ENCODE measurements at regions not wholly inside any gene's neighbourhood (a gene's known extent, or its start where the extent isn't known, plus 50 kb on each side); places are given as distances from the start of the nearest gene placed in this dataset.
"Not testable (repeated sequence)": the region's sequence is repeated elsewhere in the genome, so short reads cannot be mapped to it uniquely, and the experiment has no call there.

GRCh38 chr9:24776226-24776625 lies 230.5 kb upstream of the IZUMO3 start:
- DNase-seq (no peak), ATAC-seq (ENCODE audit: low read depth) (no peak)
- no peak overlapping the region for H3K27ac Mint-ChIP-seq
- H3K4me1 Mint-ChIP-seq: no peaks in the 10 kb centered on the region
- no peak for TF ChIP-seq CTCF (IDR thresholded peaks at IDR 0.05)
- intact Hi-C loops (cut with micrococcal nuclease): no loop called here
- H3K36me3 Mint-ChIP-seq (ENCODE audit: low read depth): no peaks in the 10 kb centered on the region
- CTCF ChIA-PET: no interaction called here
- POLR2A ChIA-PET: no interaction called here
- H3K27me3 Mint-ChIP-seq: no peaks in the 10 kb centered on the region
- no peak overlapping the region for H3K4me3 Mint-ChIP-seq
- H3K9me3 Mint-ChIP-seq: peaks cover 22% of the 10 kb centered on the region

DNA sequence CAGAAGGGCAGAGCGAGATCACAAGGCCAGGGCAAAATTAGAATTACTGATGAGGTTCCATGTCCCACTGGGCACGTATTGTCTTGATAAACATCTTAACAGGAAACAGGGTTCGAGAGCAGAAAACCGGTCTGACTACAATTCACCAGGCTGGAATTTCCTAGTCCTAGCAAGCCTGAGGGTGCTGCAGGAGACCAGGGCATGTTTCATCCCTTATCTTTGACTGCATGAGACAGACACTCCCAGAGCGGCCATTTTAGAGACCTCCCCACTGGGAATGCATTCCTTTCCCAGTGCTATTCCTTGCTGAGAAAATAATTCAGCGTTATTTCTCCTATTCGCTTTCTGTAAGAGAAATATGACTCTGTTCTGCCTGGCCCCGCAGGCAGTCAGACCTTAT lies 228.5 kb upstream of the IZUMO3 start:
- H3K36me3 Mint-ChIP-seq (ENCODE audit: low read depth); H3K27me3 Mint-ChIP-seq; DNase-seq; POLR2A ChIA-PET; H3K4me1 Mint-ChIP-seq; H3K27ac Mint-ChIP-seq; H3K4me3 Mint-ChIP-seq; CTCF ChIA-PET; ATAC-seq (ENCODE audit: low read depth); intact Hi-C loops (cut with micrococcal nuclease): not testable (repeated sequence)
- H3K9me3 Mint-ChIP-seq: peaks cover 23% of the 10 kb centered on the region

DNA sequence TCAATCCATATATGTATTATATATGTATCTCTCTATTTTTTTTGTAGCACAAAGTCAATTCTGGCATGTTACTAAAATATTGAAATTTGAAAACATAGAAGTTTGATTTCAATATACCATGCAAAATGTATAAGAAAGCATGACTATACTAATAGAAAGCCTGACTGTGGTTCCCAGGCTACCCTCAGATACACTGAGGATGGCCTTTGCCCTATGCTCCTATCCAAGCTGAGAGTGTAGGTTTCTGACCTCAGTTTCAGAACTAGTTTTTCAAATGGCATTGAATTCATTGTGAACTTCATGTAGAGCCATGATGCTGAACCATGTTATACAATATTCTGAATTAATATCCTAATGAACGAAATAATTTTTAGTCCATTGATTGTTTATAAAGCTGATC lies 220.4 kb upstream of the IZUMO3 start:
- ChIA-PET POLR2A (no interaction called here), CTCF (no interaction called here)

DNA sequence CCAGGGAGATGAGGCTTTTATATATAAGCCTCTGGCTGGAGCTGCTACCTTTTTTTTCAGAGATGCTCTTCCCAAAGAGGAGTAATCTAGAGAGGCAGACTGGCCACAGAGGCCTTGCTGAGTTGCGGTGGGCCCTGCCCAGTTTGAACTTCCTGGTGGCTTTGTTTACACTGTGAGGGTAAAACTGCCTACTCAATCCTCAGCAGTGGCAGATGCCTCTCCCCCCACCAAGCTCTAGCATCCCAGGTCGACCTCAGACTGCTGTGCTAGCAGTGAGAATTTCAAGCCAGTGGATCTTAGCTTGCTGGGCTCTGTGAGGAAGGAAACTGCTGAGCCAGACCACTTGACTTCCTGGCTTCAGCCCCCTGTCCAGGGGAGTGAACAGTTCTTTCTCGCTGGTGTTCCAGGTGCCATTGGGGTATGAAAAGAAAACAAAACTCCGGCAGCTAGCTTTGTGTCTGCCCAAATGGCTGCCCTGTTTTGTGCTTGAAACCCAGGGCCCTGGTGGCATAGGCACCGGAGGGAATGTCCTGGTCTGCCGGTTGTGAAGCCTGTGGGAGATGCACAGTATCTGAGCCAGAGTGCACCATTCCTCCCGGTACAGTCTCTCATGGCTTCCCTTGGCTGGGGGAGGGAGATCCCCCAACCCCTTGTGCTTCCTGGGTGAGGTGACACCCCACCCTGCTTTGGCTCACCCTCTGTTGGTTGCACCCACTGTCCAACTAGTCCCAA lies 219.5 kb upstream of the IZUMO3 start:
- Mint-ChIP-seq H3K4me3 (no peak overlapping the region), H3K9me3 (peaks cover 12% of the 10 kb centered on the region), H3K27me3 (no peaks in the 10 kb centered on the region), H3K4me1 (no peaks in the 10 kb centered on the region), H3K36me3 (ENCODE audit: low read depth) (no peaks in the 10 kb centered on the region), H3K27ac (no peak overlapping the region)
- DNase-seq: no peak
- intact Hi-C loops (cut with micrococcal nuclease): no loop called here
- TF ChIP-seq CTCF (IDR thresholded peaks at IDR 0.05): no peak
- no peak for ATAC-seq (ENCODE audit: low read depth)
- POLR2A ChIA-PET: no interaction called here
- CTCF ChIA-PET: no interaction called here

More for the DNA sequence above, 220.4 kb upstream of the IZUMO3 start:
- no peak for DNase-seq
- ATAC-seq (ENCODE audit: low read depth): no peak
- intact Hi-C loops (cut with micrococcal nuclease): no loop called here
- H3K4me3 Mint-ChIP-seq: no peak overlapping the region
- no peak overlapping the region for H3K27ac Mint-ChIP-seq
- H3K36me3 Mint-ChIP-seq (ENCODE audit: low read depth): no peaks in the 10 kb centered on the region
- no peaks in the 10 kb centered on the region for H3K27me3 Mint-ChIP-seq
- no peak for TF ChIP-seq CTCF (IDR thresholded peaks at IDR 0.05)
- no peaks in the 10 kb centered on the region for H3K4me1 Mint-ChIP-seq
- peaks cover 7% of the 10 kb centered on the region for H3K9me3 Mint-ChIP-seq

DNA sequence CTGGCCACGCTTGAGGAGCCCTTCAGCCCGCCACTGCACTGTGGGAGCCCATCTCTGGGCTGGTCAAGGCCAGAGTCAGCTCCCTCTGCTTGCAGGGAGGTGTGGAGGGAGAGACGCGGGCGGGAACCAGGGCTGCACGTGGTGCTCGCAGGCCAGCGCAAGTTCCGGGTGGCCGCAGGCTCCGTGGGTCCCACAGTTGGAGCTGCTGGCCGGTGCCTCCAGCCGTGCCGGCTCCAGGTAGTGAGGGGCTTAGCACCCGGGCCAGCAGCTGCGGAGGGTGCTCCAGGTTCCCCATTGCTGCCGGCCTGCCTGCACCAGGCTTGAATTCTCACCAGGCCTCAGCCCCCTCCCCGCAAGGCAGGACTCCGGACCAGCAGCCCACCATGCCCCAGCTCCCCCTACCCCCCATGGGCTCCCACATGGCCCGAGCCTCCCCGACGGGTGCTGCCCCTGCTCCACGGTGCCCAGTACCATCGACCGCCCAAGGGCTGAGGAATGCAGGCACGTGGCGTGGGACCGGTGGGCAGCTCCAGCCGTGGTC lies 192.8 kb upstream of the IZUMO3 start:
- Mint-ChIP-seq H3K27me3 (no peaks in the 10 kb centered on the region), H3K4me3 (no peak overlapping the region), H3K27ac (no peak overlapping the region), H3K36me3 (ENCODE audit: low read depth) (no peaks in the 10 kb centered on the region), H3K4me1 (no peaks in the 10 kb centered on the region), H3K9me3 (peaks cover 11% of the 10 kb centered on the region)
- ATAC-seq (ENCODE audit: low read depth) (no peak), DNase-seq (no peak)
- ChIA-PET CTCF (no interaction called here), POLR2A (no interaction called here)
- TF ChIP-seq CTCF (IDR thresholded peaks at IDR 0.05): no peak
- intact Hi-C loops (cut with micrococcal nuclease): no loop called here

DNA sequence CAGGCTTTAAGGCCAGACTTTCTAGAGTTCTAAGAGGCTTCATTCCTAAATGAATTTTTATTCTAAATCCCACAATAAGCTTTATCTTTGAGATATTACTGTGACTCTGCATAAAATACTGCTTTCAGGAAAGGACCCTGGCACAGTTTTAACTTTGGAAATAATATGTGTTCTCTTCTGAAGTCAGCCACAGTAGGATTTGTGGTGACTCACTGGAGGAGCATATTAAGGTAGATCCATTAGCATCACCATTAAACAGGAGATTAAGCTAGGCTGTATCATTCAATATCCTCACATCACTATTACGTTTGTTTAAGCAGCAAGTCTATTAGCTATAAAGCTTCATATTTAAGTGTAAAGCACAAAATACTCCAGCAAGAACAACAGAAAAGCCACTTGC lies 186.1 kb upstream of the IZUMO3 start:
- no peak for DNase-seq

More for the DNA sequence above, 186.1 kb upstream of the IZUMO3 start:
- Mint-ChIP-seq H3K27me3 (no peaks in the 10 kb centered on the region), H3K4me3 (no peak overlapping the region), H3K4me1 (no peaks in the 10 kb centered on the region), H3K27ac (no peak overlapping the region), H3K36me3 (ENCODE audit: low read depth) (no peaks in the 10 kb centered on the region), H3K9me3 (peaks cover 3% of the 10 kb centered on the region)
- intact Hi-C loops (cut with micrococcal nuclease): no loop called here
- TF ChIP-seq CTCF (IDR thresholded peaks at IDR 0.05): no peak
- ATAC-seq (ENCODE audit: low read depth): no peak
- ChIA-PET CTCF (no interaction called here), POLR2A (no interaction called here)

All from activated B cell treated with CpG ODN at 0.5 μM for 24 hours (primary cell).